GM23338 (cell line): ENCODE measurements at regions not wholly inside any gene's neighbourhood (a gene's known extent, or its start where the extent isn't known, plus 50 kb on each side); places are given as distances from the start of the nearest gene placed in this dataset.

Experiments
- ATAC-seq: fragments of 200-7000 bp; cut with Tn5 transposase; 3 replicates; pipeline ENCODE4 v1.9.1; 2020
- DNase-seq: peaks from one replicate; pipeline ENCODE4 v3.0.0-alpha.2; 2015; ENCODE audit warnings: low spot score
- H2AFZ ChIP-seq: fragments of 200-600 bp; sonication (generic); 2 replicates; pipeline ENCODE4 v1.8.0; 2016; ENCODE audit warnings: antibody characterized with exemption, mild to moderate bottlenecking, moderate library complexity
- H3F3A ChIP-seq: fragments of 200-600 bp; sonication (generic); replicated peaks from 2 replicates; pipeline ENCODE4 v1.8.0; 2017; ENCODE audit warnings: antibody characterized with exemption, mixed run types, low read depth
- H3K27ac ChIP-seq: fragments of 200-600 bp; sonication (generic); 2 replicates; pipeline ENCODE4 v1.6.1; 2016; ENCODE audit warnings: low read depth
- H3K27me3 ChIP-seq: fragments of 200-600 bp; sonication (generic); 2 replicates; pipeline ENCODE4 v1.8.0; 2016; ENCODE audit warnings: mild to moderate bottlenecking, mixed run types, moderate library complexity; ENCODE audit not compliant: insufficient read depth
- H3K36me3 ChIP-seq: fragments of 200-600 bp; sonication (generic); 2 replicates; pipeline ENCODE4 v1.8.0; 2016; ENCODE audit warnings: mild to moderate bottlenecking; ENCODE audit not compliant: insufficient read depth
- H3K4me1 ChIP-seq: fragments of 200-600 bp; sonication (generic); 2 replicates; pipeline ENCODE4 v1.8.0; 2016; ENCODE audit warnings: mild to moderate bottlenecking, moderate library complexity; ENCODE audit not compliant: insufficient read depth
- H3K4me2 ChIP-seq: fragments of 200-600 bp; sonication (generic); 2 replicates; pipeline ENCODE4 v1.7.1; 2017; ENCODE audit warnings: mixed run types
- H3K4me3 ChIP-seq: fragments of 200-600 bp; sonication (generic); 2 replicates; pipeline ENCODE4 v1.6.1; 2016; ENCODE audit warnings: mixed run types
- H3K79me2 ChIP-seq: fragments of 200-600 bp; sonication (generic); replicated peaks from 2 replicates; pipeline ENCODE4 v1.8.0; 2017; ENCODE audit warnings: mild to moderate bottlenecking; ENCODE audit not compliant: insufficient read depth
- H3K9me2 ChIP-seq: fragments of 200-600 bp; sonication (generic); 2 replicates; pipeline ENCODE4 v1.8.0; 2017; ENCODE audit not compliant: insufficient read depth
- H4K20me1 ChIP-seq: fragments of 200-600 bp; sonication (generic); replicated peaks from 2 replicates; pipeline ENCODE4 v1.8.0; 2017; ENCODE audit warnings: mild to moderate bottlenecking; ENCODE audit not compliant: insufficient read depth
- H3K27ac Mint-ChIP-seq: 2 replicates; pipeline ENCODE4 v1.8.0; 2020; ENCODE audit warnings: inconsistent platforms, mild to moderate bottlenecking, moderate library complexity, mixed read lengths
- H3K27me3 Mint-ChIP-seq: 3 replicates; pipeline ENCODE4 v1.8.0; 2022; ENCODE audit warnings: low read depth, mild to moderate bottlenecking, moderate library complexity, mixed read lengths, inconsistent platforms; ENCODE audit not compliant: insufficient read depth, poor library complexity
- H3K36me3 Mint-ChIP-seq: 3 replicates; pipeline ENCODE4 v1.8.0; 2021; ENCODE audit warnings: low read depth, mild to moderate bottlenecking, inconsistent platforms, moderate library complexity, mixed read lengths
- H3K4me1 Mint-ChIP-seq: 3 replicates; pipeline ENCODE4 v1.8.0; 2020; ENCODE audit warnings: mild to moderate bottlenecking, inconsistent platforms, mixed read lengths
- H3K4me3 Mint-ChIP-seq: 3 replicates; pipeline ENCODE4 v1.8.0; 2021; ENCODE audit warnings: moderate library complexity, mild to moderate bottlenecking, inconsistent platforms, mixed read lengths
- H3K9me3 Mint-ChIP-seq: 3 replicates; pipeline ENCODE4 v1.8.0; 2020; ENCODE audit warnings: moderate library complexity, mild to moderate bottlenecking, inconsistent platforms, mixed read lengths
- CTCF ChIP-seq, 2 experiments: fragments of 200-600 bp in 1 of 2; sonication (generic) in 1 of 2; conservative IDR thresholded peaks; 2 replicates each; pipeline versions ENCODE4 v1.5.1 to v1.6.1; 2016 to 2017; ENCODE audit warnings: antibody characterized with exemption in 2 of 2, low read depth in 2 of 2, mild to moderate bottlenecking in 2 of 2, moderate library complexity in 1 of 2
- ETS1 ChIP-seq: IDR thresholded peaks from 2 replicates; pipeline ENCODE4 v1.6.1; 2016; ENCODE audit warnings: antibody characterized with exemption
- EZH2 ChIP-seq: fragments of 200-600 bp; sonication (generic); IDR thresholded peaks from one replicate; pipeline ENCODE4 v1.8.0; 2017; ENCODE audit warnings: antibody characterized with exemption, mild to moderate bottlenecking, low read depth; ENCODE audit not compliant: unreplicated experiment
- EZH2phosphoT487 ChIP-seq: fragments of 200-600 bp; sonication (generic); IDR thresholded peaks from one replicate; pipeline ENCODE4 v1.8.1; 2018; ENCODE audit warnings: antibody characterized with exemption; ENCODE audit not compliant: unreplicated experiment
- JUNB ChIP-seq: IDR thresholded peaks from one replicate; pipeline ENCODE4 v1.6.1; 2016; ENCODE audit warnings: antibody characterized with exemption; ENCODE audit not compliant: unreplicated experiment
- NANOG ChIP-seq: IDR thresholded peaks from 2 replicates; pipeline ENCODE4 v1.6.1; 2016; ENCODE audit warnings: antibody characterized with exemption, borderline replicate concordance
- POLR2AphosphoS5 ChIP-seq: IDR thresholded peaks from 2 replicates; pipeline ENCODE4 v1.6.1; 2016; ENCODE audit warnings: antibody characterized with exemption, low read depth
- STAT1 ChIP-seq: IDR thresholded peaks from one replicate; pipeline ENCODE4 v1.6.1; 2016; ENCODE audit warnings: antibody characterized with exemption; ENCODE audit not compliant: unreplicated experiment
- ZNF331 ChIP-seq: fragments of 250-450 bp; sonication (Bioruptor Pico); IDR thresholded peaks from 2 replicates; pipeline ENCODE4 v1.5.0; 2020; ENCODE audit warnings: low read depth, mild to moderate bottlenecking, moderate library complexity
- ZNF462 ChIP-seq: fragments of 250-450 bp; sonication (Bioruptor Pico); IDR thresholded peaks from 2 replicates; pipeline ENCODE4 v1.5.0; 2020; ENCODE audit warnings: mild to moderate bottlenecking, moderate library complexity
- TF ChIP-seq, protein P1 (sequence below): IDR thresholded peaks from one replicate; pipeline ENCODE4 v1.6.1; 2018; ENCODE audit warnings: antibody characterized with exemption; ENCODE audit not compliant: unreplicated experiment

- H3K9me3 Mint-ChIP-seq: peaks cover 13% of the 10 kb centered on the region
- H3K27me3 Mint-ChIP-seq: peaks cover 3% of the 10 kb centered on the region
- no peaks in the 10 kb centered on the region for H3K36me3 Mint-ChIP-seq
- Histone ChIP-seq H3K9me2 (no peaks in the 10 kb centered on the region), H3F3A (no peaks in the 10 kb centered on the region), H3K4me2 (no peak overlapping the region), H3K36me3 (no peaks in the 10 kb centered on the region), H4K20me1 (no peaks in the 10 kb centered on the region), H3K27ac (no peak overlapping the region), H3K79me2 (no peaks in the 10 kb centered on the region), H2AFZ (no peak overlapping the region), H3K27me3 (no peaks in the 10 kb centered on the region), H3K4me3 (no peak overlapping the region), H3K4me1 (no peaks in the 10 kb centered on the region)
- H3K4me3 Mint-ChIP-seq: no peak overlapping the region
- no peak for DNase-seq
- TF ChIP-seq JUNB: no peak
- TF ChIP-seq CTCF (conservative IDR thresholded peaks at IDR 0.05; ENCODE audit: low read depth in 2 of 2): no peak
- TF ChIP-seq ETS1: no peak
- no peak for TF ChIP-seq ZNF462 (CRISPR knock-in tag)
- TF ChIP-seq EZH2: no peak
- no peak for TF ChIP-seq EZH2phosphoT487
- TF ChIP-seq POLR2AphosphoS5: no peak
- TF ChIP-seq, protein P1, sequence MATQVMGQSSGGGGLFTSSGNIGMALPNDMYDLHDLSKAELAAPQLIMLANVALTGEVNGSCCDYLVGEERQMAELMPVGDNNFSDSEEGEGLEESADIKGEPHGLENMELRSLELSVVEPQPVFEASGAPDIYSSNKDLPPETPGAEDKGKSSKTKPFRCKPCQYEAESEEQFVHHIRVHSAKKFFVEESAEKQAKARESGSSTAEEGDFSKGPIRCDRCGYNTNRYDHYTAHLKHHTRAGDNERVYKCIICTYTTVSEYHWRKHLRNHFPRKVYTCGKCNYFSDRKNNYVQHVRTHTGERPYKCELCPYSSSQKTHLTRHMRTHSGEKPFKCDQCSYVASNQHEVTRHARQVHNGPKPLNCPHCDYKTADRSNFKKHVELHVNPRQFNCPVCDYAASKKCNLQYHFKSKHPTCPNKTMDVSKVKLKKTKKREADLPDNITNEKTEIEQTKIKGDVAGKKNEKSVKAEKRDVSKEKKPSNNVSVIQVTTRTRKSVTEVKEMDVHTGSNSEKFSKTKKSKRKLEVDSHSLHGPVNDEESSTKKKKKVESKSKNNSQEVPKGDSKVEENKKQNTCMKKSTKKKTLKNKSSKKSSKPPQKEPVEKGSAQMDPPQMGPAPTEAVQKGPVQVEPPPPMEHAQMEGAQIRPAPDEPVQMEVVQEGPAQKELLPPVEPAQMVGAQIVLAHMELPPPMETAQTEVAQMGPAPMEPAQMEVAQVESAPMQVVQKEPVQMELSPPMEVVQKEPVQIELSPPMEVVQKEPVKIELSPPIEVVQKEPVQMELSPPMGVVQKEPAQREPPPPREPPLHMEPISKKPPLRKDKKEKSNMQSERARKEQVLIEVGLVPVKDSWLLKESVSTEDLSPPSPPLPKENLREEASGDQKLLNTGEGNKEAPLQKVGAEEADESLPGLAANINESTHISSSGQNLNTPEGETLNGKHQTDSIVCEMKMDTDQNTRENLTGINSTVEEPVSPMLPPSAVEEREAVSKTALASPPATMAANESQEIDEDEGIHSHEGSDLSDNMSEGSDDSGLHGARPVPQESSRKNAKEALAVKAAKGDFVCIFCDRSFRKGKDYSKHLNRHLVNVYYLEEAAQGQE: no peak
- TF ChIP-seq NANOG: no peak
- no peak for TF ChIP-seq STAT1
- no peak for TF ChIP-seq ZNF331
- ATAC-seq: no peak
- H3K27ac Mint-ChIP-seq: no peak overlapping the region
- H3K4me1 Mint-ChIP-seq: no peaks in the 10 kb centered on the region
These were observed 200.8 kb upstream of the C11orf87 start for GRCh38 chr11:109221190-109221589.
